IMR-90 (cell line): ENCODE measurements at regions not wholly inside any gene's neighbourhood (a gene's known extent, or its start where the extent isn't known, plus 50 kb on each side); places are given as distances from the start of the nearest gene placed in this dataset.

Source experiments
- BHLHE40 ChIP-seq: fragments of 150-350 bp; IDR thresholded peaks from 2 replicates; pipeline ENCODE4 v1.6.1; 2016; ENCODE audit warnings: mild to moderate bottlenecking, low read depth, low read length
- CHD1 ChIP-seq: IDR thresholded peaks from 2 replicates; pipeline ENCODE4 v1.6.1; 2012; ENCODE audit warnings: low read depth, low read length, improper control_type of control experiment
- FOS ChIP-seq: fragments of 150-350 bp; IDR thresholded peaks from 2 replicates; pipeline ENCODE4 v1.6.1; 2016; ENCODE audit warnings: low read depth, low read length
- NFE2L2 ChIP-seq: fragments of 150-350 bp; IDR thresholded peaks from 2 replicates; pipeline ENCODE4 v1.6.1; 2016; ENCODE audit warnings: low read depth, mild to moderate bottlenecking, low read length
- POLR2A ChIP-seq: IDR thresholded peaks from 2 replicates; pipeline ENCODE4 v1.6.1; 2012; ENCODE audit warnings: mild to moderate bottlenecking, low read depth, low read length
- RAD21 ChIP-seq: IDR thresholded peaks from 2 replicates; pipeline ENCODE4 v1.6.1; 2012; ENCODE audit warnings: low read length, improper control_type of control experiment
- TF ChIP-seq, protein P1 (sequence below): conservative IDR thresholded peaks from 2 replicates; pipeline ENCODE4 v1.5.1; 2012; ENCODE audit warnings: mild to moderate bottlenecking, low read depth, low read length, improper control_type of control experiment
- TF ChIP-seq, protein P2 (sequence below): fragments of 150-350 bp; IDR thresholded peaks from 2 replicates; pipeline ENCODE4 v1.6.1; 2017; ENCODE audit warnings: mild to moderate bottlenecking, antibody characterized with exemption, low read length, low read depth
- TF ChIP-seq, protein P3 (sequence below): fragments of 150-350 bp; IDR thresholded peaks from 2 replicates; pipeline ENCODE4 v1.6.1; 2016; ENCODE audit warnings: low read depth, mild to moderate bottlenecking, low read length, moderate library complexity, borderline replicate concordance

DNA sequence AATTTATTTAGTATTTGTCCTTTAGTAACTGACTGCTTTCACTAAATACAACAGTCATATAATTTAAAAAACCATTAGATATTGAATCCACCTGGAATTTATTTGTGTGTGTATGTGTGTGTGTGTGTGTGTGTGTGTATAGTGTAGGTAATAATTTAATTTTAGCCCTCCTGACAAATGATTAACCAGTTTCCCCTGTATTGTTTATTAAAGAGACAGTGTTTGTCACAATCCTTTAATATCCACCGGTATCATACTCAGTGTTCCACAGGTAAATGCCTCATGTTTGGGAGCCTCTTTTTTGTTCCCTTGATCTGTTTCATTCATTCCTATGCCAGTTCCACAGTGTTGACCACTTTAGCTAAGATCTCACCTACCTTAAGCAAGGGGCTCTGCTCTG lies 134.6 kb upstream of the IRX3 start:
- TF ChIP-seq POLR2A = no peak
- TF ChIP-seq, protein P1, sequence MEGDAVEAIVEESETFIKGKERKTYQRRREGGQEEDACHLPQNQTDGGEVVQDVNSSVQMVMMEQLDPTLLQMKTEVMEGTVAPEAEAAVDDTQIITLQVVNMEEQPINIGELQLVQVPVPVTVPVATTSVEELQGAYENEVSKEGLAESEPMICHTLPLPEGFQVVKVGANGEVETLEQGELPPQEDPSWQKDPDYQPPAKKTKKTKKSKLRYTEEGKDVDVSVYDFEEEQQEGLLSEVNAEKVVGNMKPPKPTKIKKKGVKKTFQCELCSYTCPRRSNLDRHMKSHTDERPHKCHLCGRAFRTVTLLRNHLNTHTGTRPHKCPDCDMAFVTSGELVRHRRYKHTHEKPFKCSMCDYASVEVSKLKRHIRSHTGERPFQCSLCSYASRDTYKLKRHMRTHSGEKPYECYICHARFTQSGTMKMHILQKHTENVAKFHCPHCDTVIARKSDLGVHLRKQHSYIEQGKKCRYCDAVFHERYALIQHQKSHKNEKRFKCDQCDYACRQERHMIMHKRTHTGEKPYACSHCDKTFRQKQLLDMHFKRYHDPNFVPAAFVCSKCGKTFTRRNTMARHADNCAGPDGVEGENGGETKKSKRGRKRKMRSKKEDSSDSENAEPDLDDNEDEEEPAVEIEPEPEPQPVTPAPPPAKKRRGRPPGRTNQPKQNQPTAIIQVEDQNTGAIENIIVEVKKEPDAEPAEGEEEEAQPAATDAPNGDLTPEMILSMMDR = no peak
- TF ChIP-seq, protein P2, sequence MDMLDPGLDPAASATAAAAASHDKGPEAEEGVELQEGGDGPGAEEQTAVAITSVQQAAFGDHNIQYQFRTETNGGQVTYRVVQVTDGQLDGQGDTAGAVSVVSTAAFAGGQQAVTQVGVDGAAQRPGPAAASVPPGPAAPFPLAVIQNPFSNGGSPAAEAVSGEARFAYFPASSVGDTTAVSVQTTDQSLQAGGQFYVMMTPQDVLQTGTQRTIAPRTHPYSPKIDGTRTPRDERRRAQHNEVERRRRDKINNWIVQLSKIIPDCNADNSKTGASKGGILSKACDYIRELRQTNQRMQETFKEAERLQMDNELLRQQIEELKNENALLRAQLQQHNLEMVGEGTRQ = no peak
- TF ChIP-seq RAD21 = no peak
- TF ChIP-seq CHD1 = no peak
- TF ChIP-seq, protein P3, sequence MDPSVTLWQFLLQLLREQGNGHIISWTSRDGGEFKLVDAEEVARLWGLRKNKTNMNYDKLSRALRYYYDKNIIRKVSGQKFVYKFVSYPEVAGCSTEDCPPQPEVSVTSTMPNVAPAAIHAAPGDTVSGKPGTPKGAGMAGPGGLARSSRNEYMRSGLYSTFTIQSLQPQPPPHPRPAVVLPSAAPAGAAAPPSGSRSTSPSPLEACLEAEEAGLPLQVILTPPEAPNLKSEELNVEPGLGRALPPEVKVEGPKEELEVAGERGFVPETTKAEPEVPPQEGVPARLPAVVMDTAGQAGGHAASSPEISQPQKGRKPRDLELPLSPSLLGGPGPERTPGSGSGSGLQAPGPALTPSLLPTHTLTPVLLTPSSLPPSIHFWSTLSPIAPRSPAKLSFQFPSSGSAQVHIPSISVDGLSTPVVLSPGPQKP = no peak
- no peak for TF ChIP-seq FOS
- no peak for TF ChIP-seq BHLHE40
- no peak for TF ChIP-seq NFE2L2
